ENCODE measurements at regions not wholly inside any gene's neighbourhood (a gene's known extent, or its start where the extent isn't known, plus 50 kb on each side); places are given as distances from the start of the nearest gene placed in this dataset.

GRCh38 chr12:41869432-41869831 lies 275.2 kb downstream of the GXYLT1 start:
- no peak for DNase-seq

- DNase-seq: no peak
These were observed 277.7 kb downstream of the GXYLT1 start for GRCh38 chr12:41866878-41867430.

GRCh38 chr12:41856228-41856627 lies 288.4 kb downstream of the GXYLT1 start:
- no peak for DNase-seq

- no peak for DNase-seq
These were observed 294.6 kb downstream of the GXYLT1 start for GRCh38 chr12:41850046-41850445.

- no peak for DNase-seq
These were observed 298.0 kb downstream of the GXYLT1 start for GRCh38 chr12:41846718-41847117.

GRCh38 chr12:41836416-41836815 lies 308.3 kb downstream of the GXYLT1 start:
- no peak for DNase-seq

GRCh38 chr12:41835556-41835955 lies 309.1 kb downstream of the GXYLT1 start:
- no peak for DNase-seq

GRCh38 chr12:41819948-41820347 lies 324.7 kb downstream of the GXYLT1 start:
- no peak for DNase-seq

- no peak for DNase-seq
These were observed 340.6 kb downstream of the GXYLT1 start for GRCh38 chr12:41804026-41804425.

GRCh38 chr12:41802803-41803202 lies 341.9 kb downstream of the GXYLT1 start:
- DNase-seq: no peak

- DNase-seq: no peak
These were observed 343.4 kb downstream of the GXYLT1 start for GRCh38 chr12:41801261-41801660.

GRCh38 chr12:41799671-41800070 lies 345.0 kb downstream of the GXYLT1 start:
- no peak for DNase-seq

GRCh38 chr12:41795910-41796309 lies 348.8 kb downstream of the GXYLT1 start:
- no peak for DNase-seq

GRCh38 chr12:41795051-41795600 lies 349.5 kb downstream of the GXYLT1 start:
- no peak for DNase-seq

- DNase-seq: no peak
These were observed 350.3 kb downstream of the GXYLT1 start for GRCh38 chr12:41794336-41794735.

- no peak for DNase-seq
These were observed 359.7 kb downstream of the GXYLT1 start for GRCh38 chr12:41784957-41785356.

- DNase-seq: no peak
These were observed 365.7 kb downstream of the GXYLT1 start for GRCh38 chr12:41778934-41779333.

GRCh38 chr12:41777064-41777790 lies 367.4 kb downstream of the GXYLT1 start:
- DNase-seq: no peak

- DNase-seq: no peak
These were observed 372.2 kb downstream of the GXYLT1 start for GRCh38 chr12:41772478-41772877.

- DNase-seq: no peak
These were observed 374.9 kb downstream of the GXYLT1 start for GRCh38 chr12:41769810-41770209.

GRCh38 chr12:41768456-41768855 lies 376.2 kb downstream of the GXYLT1 start:
- DNase-seq: no peak

- DNase-seq: no peak
These were observed 382.0 kb downstream of the GXYLT1 start for GRCh38 chr12:41762691-41763090.

- DNase-seq: no peak
These were observed 399.1 kb downstream of the GXYLT1 start for GRCh38 chr12:41745593-41745992.

GRCh38 chr12:41743835-41744234 lies 400.8 kb downstream of the GXYLT1 start:
- DNase-seq: no peak

GRCh38 chr12:41739066-41739465 lies 405.6 kb downstream of the GXYLT1 start:
- no peak for DNase-seq

Data from NCI-H1105 treated with DMSO at 0.1 percent for 48 hours (cell line).